GM21515 (cell line): ENCODE measurements at regions not wholly inside any gene's neighbourhood (a gene's known extent, or its start where the extent isn't known, plus 50 kb on each side); places are given as distances from the start of the nearest gene placed in this dataset.

ENCODE experiments used
- ATAC-seq: cut with Tn5 transposase; IDR thresholded peaks from one replicate; pipeline ENCODE4 v1.9.1; 2021; ENCODE audit not compliant: unreplicated experiment

GRCh38 chr3:150172356-150172755 lies 201.7 kb upstream of the PFN2 start:
- ATAC-seq: no peak

DNA sequence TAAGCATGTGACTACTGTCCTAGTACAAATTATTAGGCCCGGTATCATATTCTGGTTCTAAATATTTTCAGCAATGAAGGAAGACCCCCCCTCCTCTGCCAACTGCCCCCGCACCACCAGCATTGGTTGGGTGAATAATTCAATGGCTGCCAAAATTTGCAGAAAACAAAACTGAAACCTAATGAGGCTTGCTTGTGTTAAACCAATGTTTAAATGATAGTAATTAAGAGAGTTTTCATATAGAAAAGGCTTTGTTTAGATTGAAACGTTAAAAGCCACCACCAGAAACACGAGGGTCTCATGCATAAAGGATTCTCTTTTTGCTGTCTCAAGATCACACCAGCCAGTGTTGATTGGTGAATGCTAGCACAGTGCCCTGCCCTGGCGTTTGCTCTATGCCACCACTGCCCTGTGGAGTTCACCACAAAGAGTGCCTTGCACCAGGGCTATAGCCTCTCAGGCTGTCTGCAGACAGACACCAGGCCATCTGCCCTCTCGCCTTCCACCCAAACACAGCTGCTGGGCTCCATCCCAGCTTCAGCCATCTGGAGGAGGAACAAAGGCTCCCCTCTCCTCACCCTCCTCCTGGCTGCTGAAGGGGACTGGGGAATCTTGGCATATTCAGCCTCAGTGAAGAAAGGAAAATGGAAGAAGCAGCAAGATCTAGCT lies 200.3 kb upstream of the PFN2 start:
- ATAC-seq: no peak

DNA sequence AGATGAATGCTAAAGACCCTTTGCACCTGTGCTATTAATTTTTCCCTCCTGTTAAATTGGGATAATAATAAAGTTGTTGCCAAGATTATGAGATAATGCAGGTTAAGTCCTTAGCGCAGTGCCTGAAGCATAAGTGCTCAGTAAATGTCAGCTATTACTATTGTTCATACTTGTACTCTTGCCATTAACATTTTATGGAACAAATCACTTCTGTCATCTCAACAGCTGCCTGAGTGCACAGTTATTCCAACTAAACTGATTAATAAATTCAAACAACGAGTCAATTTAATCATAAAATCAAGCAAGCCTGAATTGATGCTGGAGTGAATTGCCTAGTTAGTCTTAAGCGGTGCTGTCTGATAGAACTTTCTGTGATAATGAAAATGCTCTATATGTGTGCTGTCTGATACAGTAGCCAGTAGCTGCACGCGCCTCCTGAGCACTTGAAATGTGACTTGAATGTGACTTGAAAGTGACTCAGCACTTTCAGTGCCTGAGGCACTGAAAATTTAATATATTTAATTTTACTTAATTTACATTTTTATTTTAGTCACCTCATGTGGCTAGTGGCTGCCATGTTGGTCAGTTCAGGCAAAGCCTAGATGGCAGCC lies 198.7 kb upstream of the PFN2 start:
- no peak for ATAC-seq

DNA sequence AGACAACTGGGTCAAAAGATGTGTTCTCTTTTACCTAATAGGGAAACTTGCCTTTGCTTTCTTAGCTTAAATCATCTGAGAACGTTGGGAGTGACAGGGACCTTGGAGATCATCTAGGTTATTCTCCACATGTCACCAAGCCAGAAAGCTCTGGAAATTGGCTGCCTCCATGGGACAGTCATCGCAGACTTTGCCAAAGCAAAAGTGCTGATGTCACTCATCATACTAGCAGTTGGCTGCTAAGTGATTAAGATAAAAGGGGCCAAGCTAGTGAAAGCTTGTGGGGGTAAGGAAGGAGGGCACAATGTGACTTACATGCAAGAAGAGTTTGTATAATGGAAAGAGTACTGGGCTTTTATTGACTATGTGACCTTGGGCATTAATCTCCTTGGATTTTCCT lies 198.0 kb upstream of the PFN2 start:
- ATAC-seq: no peak

DNA sequence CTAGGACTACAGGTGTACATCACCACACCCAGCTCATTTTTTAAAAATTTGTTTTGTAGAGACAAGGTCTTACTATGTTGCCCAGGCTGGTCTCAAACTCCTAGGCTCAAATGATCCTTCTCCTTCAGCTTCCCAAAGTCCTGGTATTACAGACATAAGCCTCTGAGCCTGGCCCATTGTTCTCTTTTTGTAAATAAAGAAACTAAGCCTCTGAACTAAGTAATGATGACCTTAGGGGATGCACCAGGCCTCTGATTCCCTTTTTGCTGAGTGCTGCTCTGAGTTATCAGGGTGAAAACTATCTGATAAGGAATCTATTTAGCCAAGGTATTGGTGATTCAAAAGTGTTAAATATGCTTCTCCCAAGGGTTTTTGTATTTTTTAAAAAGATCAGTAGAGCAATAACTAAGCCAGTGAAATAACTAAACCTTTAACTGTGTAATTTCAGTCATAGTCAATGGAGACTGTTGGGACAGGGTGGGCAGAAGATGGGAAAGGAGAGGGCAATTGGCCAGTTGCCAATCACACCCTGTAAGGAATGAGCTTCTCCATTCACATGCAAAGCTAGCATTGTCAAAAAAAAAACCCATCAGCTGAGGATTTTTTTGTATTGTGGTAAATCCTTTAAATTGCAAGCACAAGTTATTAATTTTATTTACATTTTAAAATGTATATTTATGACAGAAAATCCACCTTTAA lies 194.8 kb upstream of the PFN2 start:
- no peak for ATAC-seq

- ATAC-seq: no peak
Measured at GRCh38 chr3:150161011-150161410, 190.3 kb upstream of the PFN2 start.

- ATAC-seq: no peak
Measured at GRCh38 chr3:150158943-150159625, 188.4 kb upstream of the PFN2 start.

DNA sequence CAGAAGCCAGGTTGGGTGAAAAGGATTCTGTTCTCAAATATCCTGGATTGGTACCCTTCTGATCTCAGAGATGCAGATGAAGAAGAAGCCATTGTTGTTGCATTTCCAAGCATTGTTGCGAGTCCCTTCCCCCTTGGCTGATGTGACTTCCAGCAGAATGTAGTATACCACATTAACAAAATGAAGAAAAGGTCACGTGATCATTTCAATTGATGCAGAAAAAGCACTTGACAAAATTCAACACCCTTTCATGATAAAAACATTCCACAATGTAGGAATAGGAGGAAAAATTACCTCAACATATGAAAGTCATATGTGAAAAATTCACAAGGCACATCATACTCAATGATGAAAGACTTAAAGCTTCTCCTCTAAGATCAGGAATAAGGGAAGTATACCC lies 181.9 kb upstream of the PFN2 start:
- ATAC-seq: no peak

DNA sequence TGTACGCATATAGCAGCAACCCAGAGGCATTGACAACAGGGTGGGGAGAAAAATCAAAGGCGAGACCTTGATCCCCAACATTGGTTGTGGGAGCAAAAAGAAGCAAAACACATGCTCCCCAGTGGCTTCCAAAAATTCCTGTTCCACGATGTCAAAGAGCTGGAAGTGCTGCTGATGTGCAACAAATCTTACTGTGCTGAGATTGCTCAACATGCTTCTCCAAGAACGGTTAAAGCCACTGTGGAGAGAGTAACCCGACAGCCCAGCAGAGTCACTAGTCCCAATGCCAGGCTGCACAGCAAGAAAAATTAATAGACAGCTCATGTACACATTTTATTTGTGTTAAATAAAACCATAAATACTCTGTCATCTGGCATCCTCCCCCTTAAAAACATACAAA lies 179.9 kb upstream of the PFN2 start:
- ATAC-seq: no peak

GRCh38 chr3:150149651-150150051 lies 179.0 kb upstream of the PFN2 start:
- ATAC-seq: no peak

DNA sequence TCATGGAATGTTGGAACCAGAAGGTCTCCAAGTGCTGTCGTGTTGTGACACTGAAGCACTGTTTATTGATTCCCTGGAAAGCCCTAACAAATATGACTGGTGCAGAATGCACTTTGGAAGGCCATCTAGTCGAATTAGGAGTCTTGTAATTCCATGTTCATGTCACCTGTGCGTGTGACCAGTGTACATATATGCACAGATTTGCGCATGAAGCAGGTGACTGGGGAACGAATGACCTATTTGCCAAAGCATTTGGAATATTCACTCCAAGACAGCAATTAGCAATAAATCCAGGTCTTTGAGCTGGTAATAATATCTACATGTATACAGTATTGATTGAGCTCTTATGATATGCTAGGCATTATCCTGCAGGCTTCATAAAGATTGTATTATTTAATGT lies 177.5 kb upstream of the PFN2 start:
- ATAC-seq: no peak

DNA sequence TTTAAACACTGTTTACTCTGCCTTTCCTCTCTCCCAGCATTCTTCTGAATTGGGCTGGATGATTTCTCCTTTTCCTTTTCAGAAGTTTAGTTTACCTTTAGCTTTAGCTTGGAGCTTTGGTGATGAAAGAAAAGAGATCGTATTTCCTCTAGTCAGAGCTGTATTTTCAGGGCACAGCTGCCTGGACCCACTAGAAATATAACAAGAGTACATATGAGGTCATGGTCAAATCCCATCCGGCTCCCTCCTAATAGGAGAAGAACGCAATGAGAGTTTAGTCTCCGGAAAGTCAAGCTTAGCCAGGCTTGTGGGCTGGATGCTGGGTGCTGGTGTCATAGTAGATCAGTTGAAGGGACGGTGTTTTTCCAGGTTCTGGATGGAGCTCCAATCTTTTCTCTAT lies 177.1 kb upstream of the PFN2 start:
- ATAC-seq: no peak

DNA sequence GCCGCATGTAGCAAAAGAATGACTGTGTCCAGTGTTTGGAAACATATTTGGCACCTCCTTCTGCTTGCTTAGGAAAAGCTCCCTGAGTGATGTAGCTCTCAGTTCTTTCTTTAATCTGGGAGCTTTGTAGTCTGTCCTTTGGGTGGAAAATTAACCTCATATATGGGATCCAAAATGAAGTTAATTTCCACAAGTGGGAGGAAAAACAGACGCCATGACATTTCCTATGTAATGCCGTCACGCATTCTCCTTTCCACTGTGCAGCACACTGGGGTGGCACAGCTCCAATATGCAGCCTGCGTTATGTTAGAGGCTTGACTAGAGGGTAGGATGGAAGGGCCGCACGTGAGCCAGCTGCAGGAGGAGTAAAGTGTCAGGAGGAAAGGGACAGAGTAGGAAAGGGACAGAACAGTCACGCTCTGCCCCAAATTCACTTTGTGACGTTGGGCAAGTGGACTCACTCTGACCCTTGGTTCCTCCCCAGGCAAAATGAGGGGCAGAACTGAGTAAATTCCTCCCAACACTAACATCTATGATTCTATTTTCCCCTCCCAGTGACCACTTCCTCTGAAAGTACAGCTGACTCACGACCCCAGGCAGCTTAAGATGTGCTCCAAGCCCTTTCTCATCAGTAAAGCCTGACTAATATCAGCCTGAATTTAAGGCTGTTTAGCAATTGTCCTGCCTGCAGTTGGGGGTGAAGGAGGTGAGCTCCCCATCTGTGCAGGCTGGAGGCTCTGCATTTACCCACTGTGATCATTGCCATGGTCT lies 176.5 kb upstream of the PFN2 start:
- no peak for ATAC-seq

DNA sequence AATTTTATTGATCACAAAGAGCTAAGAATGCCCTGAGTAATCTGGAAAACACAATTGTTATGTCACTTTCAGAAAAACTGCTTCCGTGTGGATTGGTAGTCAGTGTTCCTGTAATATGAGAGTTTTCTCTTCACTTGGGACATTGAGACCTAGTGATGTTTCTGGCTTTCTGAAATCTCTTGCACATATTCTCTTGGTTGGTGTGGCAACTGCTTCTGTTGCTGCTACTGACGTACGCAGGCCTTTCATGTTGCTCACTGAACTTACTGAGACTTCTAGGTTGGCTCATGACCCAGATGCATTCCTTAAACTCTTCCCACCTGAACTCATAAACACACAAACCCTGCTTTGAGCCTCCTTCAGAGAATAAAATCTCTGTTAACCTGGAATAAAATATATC lies 175.0 kb upstream of the PFN2 start:
- ATAC-seq: no peak

DNA sequence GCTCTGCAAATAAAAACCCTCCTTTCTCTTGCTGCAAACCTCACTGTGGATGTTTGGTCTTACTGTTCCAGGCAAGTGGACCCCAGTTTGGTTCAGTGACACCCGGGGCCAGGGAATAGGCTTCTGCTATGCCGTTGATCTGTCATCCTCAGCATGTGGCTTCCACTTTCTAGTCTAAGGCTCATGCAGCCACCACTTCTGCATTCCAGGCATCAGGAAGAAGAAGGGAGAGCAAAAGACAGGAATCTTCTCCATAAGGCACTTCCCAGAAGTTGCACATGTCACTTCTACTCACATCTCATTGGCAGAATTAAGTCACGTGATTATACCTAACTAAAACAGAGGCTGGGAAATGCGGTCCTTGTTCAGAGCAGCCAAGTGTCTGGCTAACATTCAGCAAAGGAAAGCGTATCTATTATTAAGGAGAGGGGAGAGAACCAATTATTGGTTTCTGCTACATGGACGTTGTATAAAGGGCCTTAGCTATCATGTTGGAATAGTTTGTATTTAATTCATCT lies 173.6 kb upstream of the PFN2 start:
- ATAC-seq: no peak

DNA sequence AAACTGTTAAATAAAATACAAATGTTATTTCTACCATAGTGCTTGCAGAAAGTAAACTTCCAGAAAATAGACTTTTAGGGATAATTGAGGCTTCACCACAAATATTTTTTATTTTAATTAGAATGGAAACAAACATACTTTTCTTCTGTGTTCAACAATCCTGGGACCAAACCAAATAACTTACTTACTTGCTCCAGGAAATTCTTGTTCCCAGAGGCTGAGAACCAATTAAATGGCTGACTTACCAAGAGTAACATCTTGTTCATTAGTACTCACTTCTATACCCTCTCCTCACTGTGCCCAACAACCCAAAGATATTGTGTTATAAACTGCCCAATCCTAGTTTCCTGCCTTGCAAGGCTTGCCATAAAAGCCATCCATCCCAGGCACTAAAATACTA lies 172.2 kb upstream of the PFN2 start:
- no peak for ATAC-seq

- no peak for ATAC-seq
Measured at GRCh38 chr3:150141790-150142326, 171.2 kb upstream of the PFN2 start.

- no peak for ATAC-seq
Measured at GRCh38 chr3:150140614-150141321, 170.1 kb upstream of the PFN2 start.

DNA sequence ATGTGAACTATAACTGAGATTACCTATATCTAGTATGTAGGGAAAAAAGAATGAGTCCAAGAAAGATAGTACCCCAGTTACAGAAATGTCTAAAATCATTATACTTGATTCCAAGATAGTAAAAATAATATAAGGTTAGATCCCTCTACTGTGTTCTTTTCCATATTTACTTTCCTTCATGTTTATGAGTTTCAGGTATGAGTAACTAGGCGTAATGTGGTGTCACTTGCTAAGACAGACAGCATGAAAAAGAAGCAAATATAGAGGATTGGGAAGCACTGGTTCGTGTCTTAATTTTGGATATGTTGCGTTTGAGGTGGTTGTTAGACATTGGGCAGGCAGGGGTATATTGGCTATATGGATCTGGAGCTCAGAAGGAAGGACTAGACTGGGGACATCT lies 168.1 kb upstream of the PFN2 start:
- no peak for ATAC-seq

DNA sequence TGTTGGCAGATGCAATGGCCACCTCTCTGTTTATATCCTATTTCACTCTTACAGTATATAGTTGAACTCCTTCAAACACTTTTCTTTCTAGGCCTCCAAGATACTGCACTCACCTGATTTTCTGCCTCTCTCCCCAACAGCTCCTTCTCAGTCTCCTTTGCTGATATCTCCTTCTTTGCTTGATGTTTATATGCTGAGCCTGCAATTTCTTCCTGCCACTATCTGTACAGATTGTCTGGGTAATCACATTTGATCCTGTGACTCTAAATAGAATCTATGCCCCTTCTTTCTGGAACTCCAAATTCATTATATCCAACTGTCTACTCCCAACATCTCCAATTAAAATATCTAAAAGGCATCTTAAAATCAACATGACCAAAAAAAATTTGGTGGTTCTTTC lies 165.5 kb upstream of the PFN2 start:
- no peak for ATAC-seq
